ENCODE measurements at regions not wholly inside any gene's neighbourhood (a gene's known extent, or its start where the extent isn't known, plus 50 kb on each side); places are given as distances from the start of the nearest gene placed in this dataset.

GRCh38 chr7:35498416-35498815, 196.5 kb downstream of the HERPUD2 start:
- no peak for TF ChIP-seq POLR2A (IDR thresholded peaks at IDR 0.05)
- no peak for TF ChIP-seq CTCF (IDR thresholded peaks at IDR 0.05)
